K562 (cell line): ENCODE measurements at regions not wholly inside any gene's neighbourhood (a gene's known extent, or its start where the extent isn't known, plus 50 kb on each side); places are given as distances from the start of the nearest gene placed in this dataset.

Experiments
- ATAC-seq: fragments of 200-7000 bp; cut with Tn5 transposase; 3 replicates; pipeline ENCODE4 v1.9.1; 2020; ENCODE audit warnings: moderate library complexity
- BruUV-seq: library from RNA; stranded (reverse); fragments of 400-500 nt; replicated peaks from 2 replicates; lab custom pipeline; 2021; lab: Mats Ljungman, UMichigan
- CTCF ChIA-PET: fragments of 300-600 bp; formaldehyde crosslinking; extraction: SDS; loops from one replicate; lab custom pipeline; 2021; ENCODE audit warnings: low intra/inter-chr PET ratio; lab: Yijun Ruan, JAX
- POLR2A ChIA-PET: fragments of 300-600, 350-650 bp; sonication (Branson Sonifier 250); formaldehyde crosslinking; extraction: SDS; loops from one replicate; lab custom pipeline; 2021; ENCODE audit warnings: antibody characterized with exemption, inconsistent platforms; lab: Yijun Ruan, JAX
- DNase-seq, 4 experiments: peaks; one replicate each; pipeline versions ENCODE4 v3.0.0 to v3.0.0-alpha.2; 2011 to 2018; ENCODE audit warnings: low spot score in 3 of 4, mixed read lengths in 3 of 4; ENCODE audit errors: extremely low read depth in 1 of 4
- FAIRE-seq: peaks from 2 replicates; lab custom pipeline; 2011; peaks lifted over from hg19 to GRCh38; lab: Jason Lieb, UNC
- H2AFZ ChIP-seq: 2 replicates; pipeline ENCODE4 v1.6.0; 2011; ENCODE audit warnings: low read depth, low read length, control low read depth, inconsistent platforms
- H3K27ac ChIP-seq: fragments of 200-600 bp; 3 replicates; pipeline ENCODE4 v1.8.0; 2011; ENCODE audit warnings: low read depth, mild to moderate bottlenecking, control low read depth, inconsistent platforms, low read length, moderate library complexity, mixed read lengths; ENCODE audit errors: extremely low read depth
- H3K27me3 ChIP-seq, 2 experiments: fragments of 300-600 bp in 1 of 2; 2 replicates in 1 of 2; 3 replicates in 1 of 2; pipeline versions ENCODE4 v1.6.0 to v1.8.0; 2011; ENCODE audit warnings: inconsistent platforms in 2 of 2, low read length in 2 of 2, mild to moderate bottlenecking in 1 of 2, mixed read lengths in 1 of 2, moderate library complexity in 1 of 2; ENCODE audit not compliant: control insufficient read depth in 2 of 2, insufficient read depth in 2 of 2
- H3K36me3 ChIP-seq: fragments of 300-600 bp; 3 replicates; pipeline ENCODE4 v1.8.0; 2011; ENCODE audit warnings: mild to moderate bottlenecking, low read length, inconsistent platforms; ENCODE audit not compliant: control insufficient read depth, insufficient read depth
- H3K4me1 ChIP-seq, 2 experiments: fragments of 200-600 bp in 1 of 2; replicated peaks in 1 of 2; 2 replicates in 1 of 2; 3 replicates in 1 of 2; pipeline versions ENCODE4 v1.5.1 to v1.8.0; 2011; ENCODE audit warnings: inconsistent platforms in 2 of 2, low read length in 2 of 2, mild to moderate bottlenecking in 1 of 2, mixed read lengths in 1 of 2, moderate library complexity in 1 of 2; ENCODE audit not compliant: control insufficient read depth in 2 of 2, insufficient read depth in 2 of 2
- H3K4me2 ChIP-seq: 2 replicates; pipeline ENCODE4 v1.6.1; 2011; ENCODE audit warnings: low read length, control low read depth, inconsistent platforms, mixed read lengths; ENCODE audit not compliant: insufficient read depth
- H3K4me3 ChIP-seq: fragments of 200-600 bp; sonication (generic), shearing (Covaris generic); 2 replicates; pipeline ENCODE4 v1.5.1; 2016; ENCODE audit warnings: control low read depth, inconsistent platforms
- H3K79me2 ChIP-seq: fragments of 200-600 bp; 3 replicates; pipeline ENCODE4 v1.8.0; 2011; ENCODE audit warnings: low read length, inconsistent platforms; ENCODE audit not compliant: control insufficient read depth, insufficient read depth
- H3K9ac ChIP-seq, 2 experiments: 2 replicates each; pipeline versions ENCODE4 v1.6.0 to v1.6.1; 2011; ENCODE audit warnings: low read depth in 2 of 2, low read length in 2 of 2, control low read depth in 1 of 2, inconsistent platforms in 1 of 2, mild to moderate bottlenecking in 1 of 2, mixed read lengths in 1 of 2; ENCODE audit not compliant: insufficient read depth in 1 of 2
- H3K9me1 ChIP-seq: one replicate; pipeline ENCODE4 v1.6.0; 2011; ENCODE audit warnings: inconsistent platforms, mild to moderate bottlenecking, low read length, moderate library complexity; ENCODE audit not compliant: control insufficient read depth, insufficient read depth
- H3K9me3 ChIP-seq: replicated peaks from 2 replicates; pipeline ENCODE4 v1.5.1; 2011; ENCODE audit warnings: low read depth, low read length, inconsistent platforms; ENCODE audit not compliant: control insufficient read depth, insufficient read depth
- H4K20me1 ChIP-seq: replicated peaks from 2 replicates; pipeline ENCODE4 v1.6.1; 2011; ENCODE audit warnings: low read length, inconsistent platforms, mixed read lengths; ENCODE audit not compliant: control insufficient read depth, insufficient read depth
- BCLAF1 ChIP-seq, 2 experiments: fragments of 450-650 bp in 1 of 2; IDR thresholded peaks; 2 replicates each; pipeline ENCODE4 v1.6.1; 2011 to 2017; ENCODE audit warnings: low read depth in 2 of 2, antibody characterized with exemption in 1 of 2, borderline replicate concordance in 1 of 2, low read length in 1 of 2, mild to moderate bottlenecking in 1 of 2, mixed read lengths in 1 of 2; ENCODE audit not compliant: control insufficient read depth in 1 of 2
- CC2D1A ChIP-seq: fragments of 450-650 bp; IDR thresholded peaks from 2 replicates; pipeline ENCODE4 v1.6.1; 2017; ENCODE audit warnings: mild to moderate bottlenecking
- GABPA ChIP-seq: fragments of 200-800 bp; sonication (Bioruptor generic); conservative IDR thresholded peaks from 2 replicates; pipeline ENCODE4 v1.6.1; 2016; ENCODE audit warnings: low read depth, missing genetic modification characterization, missing compliant biosample characterization
- HNRNPH1 ChIP-seq: fragments of 200-400 bp; formaldehyde crosslinking; optimal IDR thresholded peaks from 2 replicates; pipeline ENCODE3; 2017; ENCODE audit warnings: low read depth, mild to moderate bottlenecking, low read length, moderate library complexity
- ID3 ChIP-seq, 2 experiments: fragments of 250-450 bp in 1 of 2; fragments of 450-650 bp in 1 of 2; sonication (Bioruptor Pico) in 1 of 2; IDR thresholded peaks; 2 replicates each; pipeline versions ENCODE4 v1.6.1 to v1.8.0; 2016 to 2021; ENCODE audit warnings: mild to moderate bottlenecking in 2 of 2, moderate library complexity in 2 of 2, missing compliant biosample characterization in 1 of 2, missing genetic modification characterization in 1 of 2
- KLF6 ChIP-seq: fragments of 250-450 bp; sonication (Bioruptor Pico); IDR thresholded peaks from 2 replicates; pipeline ENCODE4 v1.4.0; 2020; ENCODE audit warnings: mild to moderate bottlenecking, moderate library complexity, borderline replicate concordance
- MCM3 ChIP-seq: fragments of 450-650 bp; IDR thresholded peaks from 2 replicates; pipeline ENCODE4 v1.6.1; 2016
- PML ChIP-seq: IDR thresholded peaks from 2 replicates; pipeline ENCODE4 v1.6.1; 2012; ENCODE audit warnings: low read length, inconsistent platforms
- PPARD ChIP-seq: fragments of 250-450 bp; sonication (Bioruptor Pico); IDR thresholded peaks from 2 replicates; pipeline ENCODE4 v1.8.0; 2022; ENCODE audit warnings: inconsistent platforms, mild to moderate bottlenecking, moderate library complexity
- PTRF ChIP-seq: fragments of 450-650 bp; IDR thresholded peaks from 2 replicates; pipeline ENCODE4 v1.6.1; 2016; ENCODE audit warnings: mild to moderate bottlenecking, missing genetic modification characterization, missing compliant biosample characterization
- SMARCA5 ChIP-seq: fragments of 450-650 bp; IDR thresholded peaks from 2 replicates; pipeline ENCODE4 v1.6.1; 2016
- SRSF9 ChIP-seq: fragments of 200-400 bp; formaldehyde crosslinking; IDR thresholded peaks from 2 replicates; pipeline ENCODE4 v1.6.1; 2017; ENCODE audit warnings: low read depth, low read length, borderline replicate concordance
- TARDBP ChIP-seq: fragments of 450-650 bp; IDR thresholded peaks from 2 replicates; pipeline ENCODE4 v1.6.1; 2016
- TGIF2 ChIP-seq: sonication (generic); formaldehyde crosslinking; IDR thresholded peaks from 2 replicates; pipeline ENCODE4 v1.8.1; 2022; ENCODE audit warnings: mild to moderate bottlenecking, missing genetic modification reagents, moderate library complexity
- ZBTB12 ChIP-seq: fragments of 250-450 bp; sonication (Bioruptor Pico); IDR thresholded peaks from 2 replicates; pipeline ENCODE4 v1.4.0; 2020
- ZNF165 ChIP-seq: fragments of 250-450 bp; sonication (Bioruptor Pico); IDR thresholded peaks from 2 replicates; pipeline ENCODE4 v1.4.0; 2020; ENCODE audit warnings: borderline replicate concordance
- ZNF699 ChIP-seq: fragments of 250-450 bp; sonication (Bioruptor Pico); IDR thresholded peaks from 2 replicates; pipeline ENCODE4 v1.8.0; 2021; ENCODE audit warnings: mild to moderate bottlenecking, moderate library complexity; ENCODE audit not compliant: insufficient replicate concordance
- WGBS: fragments of 100-300 bp; shearing (Covaris generic); methylation state at CpG from one replicate; pipeline ENCODE4 v1.1.6; 2016; ENCODE audit warnings: low coverage, mixed read lengths; ENCODE audit not compliant: insufficient coverage; ENCODE audit errors: missing lambda C conversion rate; 5-methylcytosine and 5-hydroxymethylcytosine counted together
- in situ Hi-C: fragments of 300-500 bp; cut with MboI; formaldehyde crosslinking; loops from 4 replicates; pipeline ENCODE4 v1.15.0; 2018; ENCODE audit warnings: inconsistent platforms, mixed read lengths
- intact Hi-C: fragments of 100-400 bp; cut with micrococcal nuclease; formaldehyde crosslinking; loops from 2 replicates; pipeline ENCODE4 v1.14.2; 2022

GRCh38 chr10:35895331-35895730, 253.2 kb upstream of the FZD8 start (continued):
- TF ChIP-seq TGIF2 (no peak), ZNF165 (CRISPR knock-in tag) (no peak), CC2D1A (no peak), SRSF9 (no peak), PTRF (tag) (no peak), SMARCA5 (no peak), HNRNPH1 (no peak), ZNF699 (CRISPR knock-in tag) (no peak), PML (no peak), MCM3 (no peak), ZBTB12 (no peak)

GRCh38 chr10:35892526-35892925, 250.4 kb upstream of the FZD8 start:
- H4K20me1 ChIP-seq, result no peaks in the 10 kb centered on the region

More at GRCh38 chr10:35892526-35892925, 250.4 kb upstream of the FZD8 start:
- H3K9ac ChIP-seq, result no peak overlapping the region
- no peaks in the 10 kb centered on the region; a peak in 1 of 5 replicates for H3K27me3 ChIP-seq
- intact Hi-C loops, result no loop called here
- ATAC-seq, result no peak
- no peak overlapping the region for H3K4me2 ChIP-seq
- H3K36me3 ChIP-seq, result no peaks in the 10 kb centered on the region
- WGBS, result 0% methylated on average over 3 of the region's 3 CpGs
- no peak for DNase-seq
- TF ChIP-seq ID3 (CRISPR knock-in tag; IDR thresholded peaks at IDR 0.05), result no peak
- no peak for TF ChIP-seq ID3 (tag; IDR thresholded peaks at IDR 0.05)
- TF ChIP-seq KLF6 (CRISPR knock-in tag), result no peak
- no peak for TF ChIP-seq PPARD
- TF ChIP-seq BCLAF1 (IDR thresholded peaks at IDR 0.05; ENCODE audit: borderline replicate concordance in 1 of 2, control insufficient read depth in 1 of 2, low read depth in 2 of 2, low read length in 1 of 2), result no peak
- TF ChIP-seq GABPA (tag), result no peak
- no peak for TF ChIP-seq TARDBP
- no peak for FAIRE-seq
- H3K79me2 ChIP-seq, result no peaks in the 10 kb centered on the region
- H3K4me1 ChIP-seq, result no peaks in the 10 kb centered on the region
- H3K9me1 ChIP-seq, result no peaks in the 10 kb centered on the region
- ChIA-PET POLR2A (no interaction called here), CTCF (no interaction called here)
- no peak overlapping the region for H3K4me3 ChIP-seq
- in situ Hi-C loops, result no loop called here
- H3K9me3 ChIP-seq, result no peaks in the 10 kb centered on the region
- H3K27ac ChIP-seq, result no peak overlapping the region
- no peak overlapping the region for H2AFZ ChIP-seq
- no TSS peak for BruUV-seq
